ENCODE measurements at regions not wholly inside any gene's neighbourhood (a gene's known extent, or its start where the extent isn't known, plus 50 kb on each side); places are given as distances from the start of the nearest gene placed in this dataset.

DNA sequence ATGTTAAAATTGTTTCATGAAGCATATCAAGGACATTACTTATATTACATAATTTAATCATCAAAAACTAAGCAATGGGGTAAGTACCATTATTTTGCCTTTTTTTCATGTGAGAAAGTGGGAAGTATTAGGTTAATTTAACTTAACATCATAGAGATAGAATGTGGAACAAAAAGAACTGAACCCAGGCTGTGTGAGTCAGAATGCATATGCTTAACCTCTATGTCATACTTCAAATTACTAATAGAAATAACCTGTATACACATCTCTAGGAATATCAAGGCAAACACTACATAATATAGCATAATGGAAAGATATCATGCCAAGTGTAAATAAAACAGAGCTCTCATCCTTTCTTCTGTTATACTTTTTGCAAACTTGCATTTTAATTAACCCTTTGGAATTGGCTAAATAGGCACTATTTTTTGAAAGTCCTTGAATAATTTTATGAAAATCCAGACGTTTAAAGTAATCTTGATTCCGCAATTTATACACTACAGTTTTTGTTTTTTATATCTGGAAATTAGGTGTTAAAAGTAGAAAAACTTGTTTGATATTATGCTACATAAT lies 777.7 kb downstream of the SLC6A15 start:
- TF ChIP-seq EGR1 (IDR thresholded peaks at IDR 0.05; ENCODE audit: low read depth in 2 of 2) (no peak), TAF1 (conservative IDR thresholded peaks at IDR 0.05) (no peak), RXRA (IDR thresholded peaks at IDR 0.05) (no peak), FOXA2 (IDR thresholded peaks at IDR 0.05) (no peak), JUND (IDR thresholded peaks at IDR 0.05) (no peak), CTCF (IDR thresholded peaks at IDR 0.05; ENCODE audit: low read depth, low read length, missing input control) (no peak), REST (IDR thresholded peaks at IDR 0.05) (no peak), HNF4G (IDR thresholded peaks at IDR 0.05) (no peak), RAD21 (IDR thresholded peaks at IDR 0.05) (no peak), SP1 (IDR thresholded peaks at IDR 0.05) (no peak), NR2F2 (IDR thresholded peaks at IDR 0.05) (no peak), ATF3 (IDR thresholded peaks at IDR 0.05) (no peak), YY1 (IDR thresholded peaks at IDR 0.05) (no peak), GABPA (IDR thresholded peaks at IDR 0.05 in 1 of 2, conservative IDR thresholded peaks at IDR 0.05 in 1 of 2) (no peak)
- TF ChIP-seq, protein P1, sequence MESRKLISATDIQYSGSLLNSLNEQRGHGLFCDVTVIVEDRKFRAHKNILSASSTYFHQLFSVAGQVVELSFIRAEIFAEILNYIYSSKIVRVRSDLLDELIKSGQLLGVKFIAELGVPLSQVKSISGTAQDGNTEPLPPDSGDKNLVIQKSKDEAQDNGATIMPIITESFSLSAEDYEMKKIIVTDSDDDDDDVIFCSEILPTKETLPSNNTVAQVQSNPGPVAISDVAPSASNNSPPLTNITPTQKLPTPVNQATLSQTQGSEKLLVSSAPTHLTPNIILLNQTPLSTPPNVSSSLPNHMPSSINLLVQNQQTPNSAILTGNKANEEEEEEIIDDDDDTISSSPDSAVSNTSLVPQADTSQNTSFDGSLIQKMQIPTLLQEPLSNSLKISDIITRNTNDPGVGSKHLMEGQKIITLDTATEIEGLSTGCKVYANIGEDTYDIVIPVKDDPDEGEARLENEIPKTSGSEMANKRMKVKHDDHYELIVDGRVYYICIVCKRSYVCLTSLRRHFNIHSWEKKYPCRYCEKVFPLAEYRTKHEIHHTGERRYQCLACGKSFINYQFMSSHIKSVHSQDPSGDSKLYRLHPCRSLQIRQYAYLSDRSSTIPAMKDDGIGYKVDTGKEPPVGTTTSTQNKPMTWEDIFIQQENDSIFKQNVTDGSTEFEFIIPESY (IDR thresholded peaks at IDR 0.05), result no peak
- Histone ChIP-seq H3K4me1 (ENCODE audit: control insufficient read depth in 4 of 4, insufficient read depth in 4 of 4, low read length in 3 of 4) (no peaks in the 10 kb centered on the region), H3K36me3 (ENCODE audit: control insufficient read depth in 4 of 4, insufficient read depth in 3 of 4, low read depth in 1 of 4, low read length in 3 of 4) (no peaks in the 10 kb centered on the region), H3K27me3 (ENCODE audit: control insufficient read depth in 4 of 4, insufficient read depth in 4 of 4, low read length in 3 of 4) (no peaks in the 10 kb centered on the region), H3K27ac (ENCODE audit: low read depth in 1 of 2, low read length in 2 of 2) (no peak overlapping the region), H3K9me3 (ENCODE audit: control insufficient read depth in 4 of 4, low read length in 3 of 4) (no peaks in the 10 kb centered on the region), H3K4me3 (ENCODE audit: low read depth in 1 of 3, low read length in 3 of 3) (no peak overlapping the region), H3K9ac (ENCODE audit: low read depth in 1 of 2, low read length in 2 of 2) (no peak overlapping the region)
- WGBS, result 53% methylated on average over 2 of the region's 2 CpGs
- no peak for DNase-seq (ENCODE audit: low spot score)

GRCh38 chr12:84131076-84131475 lies 781.5 kb downstream of the SLC6A15 start:
- Histone ChIP-seq H3K4me3 (ENCODE audit: low read depth in 1 of 3, low read length in 3 of 3) (no peak overlapping the region), H3K4me1 (ENCODE audit: control insufficient read depth in 4 of 4, insufficient read depth in 4 of 4, low read length in 3 of 4) (no peaks in the 10 kb centered on the region), H3K27ac (ENCODE audit: low read depth in 1 of 2, low read length in 2 of 2) (no peak overlapping the region), H3K36me3 (ENCODE audit: control insufficient read depth in 4 of 4, insufficient read depth in 3 of 4, low read depth in 1 of 4, low read length in 3 of 4) (no peaks in the 10 kb centered on the region), H3K9ac (ENCODE audit: low read depth in 1 of 2, low read length in 2 of 2) (no peak overlapping the region), H3K27me3 (ENCODE audit: control insufficient read depth in 4 of 4, insufficient read depth in 4 of 4, low read length in 3 of 4) (no peaks in the 10 kb centered on the region), H3K9me3 (ENCODE audit: control insufficient read depth in 4 of 4, low read length in 3 of 4) (no peaks in the 10 kb centered on the region)
- 62% methylated on average over 2 of the region's 2 CpGs for WGBS
- DNase-seq (ENCODE audit: low spot score), result no peak
- TF ChIP-seq, protein P1 (IDR thresholded peaks at IDR 0.05), result no peak
- TF ChIP-seq HNF4G (IDR thresholded peaks at IDR 0.05) (no peak), TAF1 (conservative IDR thresholded peaks at IDR 0.05) (no peak), CTCF (IDR thresholded peaks at IDR 0.05; ENCODE audit: low read depth, low read length, missing input control) (no peak), YY1 (IDR thresholded peaks at IDR 0.05) (no peak), FOXA1 (IDR thresholded peaks at IDR 0.05) (no peak), REST (IDR thresholded peaks at IDR 0.05) (no peak), SP1 (IDR thresholded peaks at IDR 0.05) (no peak)
